ENCODE measurements at regions not wholly inside any gene's neighbourhood (a gene's known extent, or its start where the extent isn't known, plus 50 kb on each side); places are given as distances from the start of the nearest gene placed in this dataset.

- TF ChIP-seq HMGXB4 (CRISPR knock-in tag; IDR thresholded peaks at IDR 0.05; ENCODE audit: borderline replicate concordance) = no peak
- no peak for TF ChIP-seq HES2 (IDR thresholded peaks at IDR 0.05)
Observed at GRCh38 chr7:22935269-22935668, 78.7 kb downstream of the HYCC1 start (continued).

- ChIA-PET CTCF (no interaction called here), POLR2A (no interaction called here)
- Histone ChIP-seq H3K4me1 (no peaks in the 10 kb centered on the region), H3K27ac (no peak overlapping the region), H3K4me3 (no peak overlapping the region), H3K4me2 (no peak overlapping the region), H3K9me3 (no peaks in the 10 kb centered on the region; the same call in 2 of the 3 replicates)
- no peak for FAIRE-seq
- 61% methylated on average over 4 of the region's 4 CpGs for WGBS (ENCODE audit: missing lambda C conversion rate)
- DNase-seq (ENCODE audit: low read depth in 1 of 2, low spot score in 1 of 2) = no peak
- TF ChIP-seq HOXB13 (CRISPR knock-in tag; IDR thresholded peaks at IDR 0.05; ENCODE audit: low read depth) = no peak
- TF ChIP-seq, protein P1, sequence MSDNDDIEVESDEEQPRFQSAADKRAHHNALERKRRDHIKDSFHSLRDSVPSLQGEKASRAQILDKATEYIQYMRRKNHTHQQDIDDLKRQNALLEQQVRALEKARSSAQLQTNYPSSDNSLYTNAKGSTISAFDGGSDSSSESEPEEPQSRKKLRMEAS (IDR thresholded peaks at IDR 0.05) = no peak
- TF ChIP-seq FOSB (CRISPR knock-in tag; IDR thresholded peaks at IDR 0.05) = no peak
- TF ChIP-seq FOXS1 (CRISPR knock-in tag; IDR thresholded peaks at IDR 0.05) = no peak
- no peak for TF ChIP-seq MAZ (IDR thresholded peaks at IDR 0.05; ENCODE audit: borderline replicate concordance, low read depth, low read length)
- no peak for TF ChIP-seq HDAC2 (IDR thresholded peaks at IDR 0.05)
- no peak for TF ChIP-seq SREBF2 (IDR thresholded peaks at IDR 0.05)
- no peak for TF ChIP-seq ZSCAN20 (CRISPR knock-in tag; IDR thresholded peaks at IDR 0.05)
- TF ChIP-seq CHD4 (IDR thresholded peaks at IDR 0.05; ENCODE audit: borderline replicate concordance) = no peak
- no peak for TF ChIP-seq EHF (CRISPR knock-in tag; IDR thresholded peaks at IDR 0.05)
- no peak for TF ChIP-seq HOXB5 (CRISPR knock-in tag; IDR thresholded peaks at IDR 0.05)
- TF ChIP-seq, protein P2, sequence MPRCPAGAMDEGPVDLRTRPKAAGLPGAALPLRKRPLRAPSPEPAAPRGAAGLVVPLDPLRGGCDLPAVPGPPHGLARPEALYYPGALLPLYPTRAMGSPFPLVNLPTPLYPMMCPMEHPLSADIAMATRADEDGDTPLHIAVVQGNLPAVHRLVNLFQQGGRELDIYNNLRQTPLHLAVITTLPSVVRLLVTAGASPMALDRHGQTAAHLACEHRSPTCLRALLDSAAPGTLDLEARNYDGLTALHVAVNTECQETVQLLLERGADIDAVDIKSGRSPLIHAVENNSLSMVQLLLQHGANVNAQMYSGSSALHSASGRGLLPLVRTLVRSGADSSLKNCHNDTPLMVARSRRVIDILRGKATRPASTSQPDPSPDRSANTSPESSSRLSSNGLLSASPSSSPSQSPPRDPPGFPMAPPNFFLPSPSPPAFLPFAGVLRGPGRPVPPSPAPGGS (IDR thresholded peaks at IDR 0.05) = no peak
- no peak for TF ChIP-seq ZNF302 (CRISPR knock-in tag; IDR thresholded peaks at IDR 0.05)
- TF ChIP-seq KDM5A (IDR thresholded peaks at IDR 0.05) = no peak
- no peak for TF ChIP-seq CBX2 (IDR thresholded peaks at IDR 0.05; ENCODE audit: borderline replicate concordance, low read depth)
- TF ChIP-seq BHLHE40 (IDR thresholded peaks at IDR 0.05; ENCODE audit: low read depth, low read length) = no peak
- TF ChIP-seq ESRRA (IDR thresholded peaks at IDR 0.05; ENCODE audit: borderline replicate concordance, low read length) = no peak
- ATAC-seq = no peak
Observed at GRCh38 chr7:22934473-22935065, 79.4 kb downstream of the HYCC1 start.

DNA sequence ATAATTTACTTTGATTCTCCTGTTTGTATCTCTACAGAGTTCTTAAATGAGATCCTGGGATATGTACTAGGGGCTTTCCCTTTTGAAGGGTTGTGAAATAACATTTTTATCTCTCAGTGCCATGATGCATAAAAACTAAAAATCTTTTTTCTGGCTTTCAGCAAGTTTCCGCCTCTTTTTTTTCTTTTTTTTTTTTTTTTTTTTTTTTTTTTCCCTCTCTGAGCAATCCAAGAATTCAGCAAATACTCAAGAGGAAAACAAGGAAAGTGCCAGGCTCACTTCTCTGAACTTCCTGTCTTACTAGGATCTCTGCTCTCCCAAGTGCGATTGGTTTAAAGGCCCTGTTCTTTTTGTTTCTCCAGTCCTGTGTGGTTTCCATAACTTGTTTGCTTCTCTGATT lies 79.9 kb downstream of the HYCC1 start:
- Histone ChIP-seq H3K4me2 (no peak overlapping the region), H3K9me3 (no peaks in the 10 kb centered on the region; the same call in 2 of the 3 replicates), H3K4me1 (no peaks in the 10 kb centered on the region), H3K4me3 (no peak overlapping the region), H3K27ac (no peak overlapping the region)
- CTCF ChIA-PET = interaction anchor here (0.6 kb wide), 1 partner anchor 123 kb away, joined by 3 read pairs; no protein-coding TSS in a partner anchor
- FAIRE-seq (no peak), ATAC-seq (no peak), DNase-seq (ENCODE audit: low read depth in 1 of 2, low spot score in 1 of 2) (no peak)
- no peak for TF ChIP-seq NR3C1 (IDR thresholded peaks at IDR 0.05)
- TF ChIP-seq BHLHE40 (IDR thresholded peaks at IDR 0.05; ENCODE audit: low read depth, low read length) = no peak
- TF ChIP-seq RAD21 (conservative IDR thresholded peaks at IDR 0.05 in 1 of 2, IDR thresholded peaks at IDR 0.05 in 1 of 2) = no peak
- no peak for TF ChIP-seq MAZ (IDR thresholded peaks at IDR 0.05; ENCODE audit: borderline replicate concordance, low read depth, low read length)
- no peak for TF ChIP-seq CEBPB (IDR thresholded peaks at IDR 0.05)
- TF ChIP-seq KDM1A (IDR thresholded peaks at IDR 0.05; ENCODE audit: low read depth) = no peak
- TF ChIP-seq PBX3 (IDR thresholded peaks at IDR 0.05) = no peak
- TF ChIP-seq JUN (IDR thresholded peaks at IDR 0.05) = no peak
- TF ChIP-seq TFCP2L1 (CRISPR knock-in tag; IDR thresholded peaks at IDR 0.05) = no peak
- no peak for TF ChIP-seq HOXB13 (CRISPR knock-in tag; IDR thresholded peaks at IDR 0.05; ENCODE audit: low read depth)
- TF ChIP-seq, protein P1 (IDR thresholded peaks at IDR 0.05) = no peak
- TF ChIP-seq NPAS2 (CRISPR knock-in tag; IDR thresholded peaks at IDR 0.05; ENCODE audit: borderline replicate concordance) = no peak
- 98% methylated on average over 2 of the region's 2 CpGs for WGBS (ENCODE audit: missing lambda C conversion rate)
- POLR2A ChIA-PET = no interaction called here
